HL-60 (cell line): ENCODE measurements at regions not wholly inside any gene's neighbourhood (a gene's known extent, or its start where the extent isn't known, plus 50 kb on each side); places are given as distances from the start of the nearest gene placed in this dataset.

Experiments used
- CTCF ChIP-seq: IDR thresholded peaks from one replicate; pipeline ENCODE4 v1.5.1; 2011; ENCODE audit warnings: low read length, control low read depth, inconsistent platforms; ENCODE audit not compliant: insufficient read depth
- GABPA ChIP-seq: IDR thresholded peaks from 2 replicates; pipeline ENCODE4 v1.6.1; 2012; ENCODE audit warnings: low read depth
- POLR2AphosphoS5 ChIP-seq: IDR thresholded peaks from 2 replicates; pipeline ENCODE4 v1.6.1; 2012; ENCODE audit warnings: low read depth
- SPI1 ChIP-seq: IDR thresholded peaks from 2 replicates; pipeline ENCODE4 v1.6.1; 2012; ENCODE audit warnings: low read depth, mild to moderate bottlenecking, borderline replicate concordance
- TF ChIP-seq, protein P1 (sequence below): IDR thresholded peaks from 2 replicates; pipeline ENCODE4 v1.6.1; 2012; ENCODE audit warnings: low read depth; ENCODE audit not compliant: insufficient replicate concordance

DNA sequence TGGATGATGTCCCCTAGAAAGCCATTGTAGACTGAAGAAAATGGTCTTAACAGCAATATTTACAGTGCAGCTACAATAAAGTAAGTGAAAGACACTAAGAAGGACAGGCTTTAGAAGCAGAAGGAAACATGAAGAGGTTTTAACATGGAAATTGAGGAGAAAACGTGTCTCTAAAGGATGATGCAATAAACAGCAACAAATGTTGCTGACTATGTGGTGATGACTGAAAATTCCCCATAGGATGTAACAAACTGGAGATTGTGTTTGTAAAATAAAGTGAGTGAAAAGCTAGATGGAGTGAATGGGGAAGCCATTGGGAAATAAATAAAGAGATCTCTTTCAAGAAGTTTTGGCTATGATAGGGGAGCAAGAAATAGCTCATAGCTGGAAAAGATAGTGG, 186.7 kb upstream of the IPO5 start:
- TF ChIP-seq POLR2AphosphoS5 (no peak), CTCF (no peak), GABPA (no peak), SPI1 (no peak)
- TF ChIP-seq, protein P1, sequence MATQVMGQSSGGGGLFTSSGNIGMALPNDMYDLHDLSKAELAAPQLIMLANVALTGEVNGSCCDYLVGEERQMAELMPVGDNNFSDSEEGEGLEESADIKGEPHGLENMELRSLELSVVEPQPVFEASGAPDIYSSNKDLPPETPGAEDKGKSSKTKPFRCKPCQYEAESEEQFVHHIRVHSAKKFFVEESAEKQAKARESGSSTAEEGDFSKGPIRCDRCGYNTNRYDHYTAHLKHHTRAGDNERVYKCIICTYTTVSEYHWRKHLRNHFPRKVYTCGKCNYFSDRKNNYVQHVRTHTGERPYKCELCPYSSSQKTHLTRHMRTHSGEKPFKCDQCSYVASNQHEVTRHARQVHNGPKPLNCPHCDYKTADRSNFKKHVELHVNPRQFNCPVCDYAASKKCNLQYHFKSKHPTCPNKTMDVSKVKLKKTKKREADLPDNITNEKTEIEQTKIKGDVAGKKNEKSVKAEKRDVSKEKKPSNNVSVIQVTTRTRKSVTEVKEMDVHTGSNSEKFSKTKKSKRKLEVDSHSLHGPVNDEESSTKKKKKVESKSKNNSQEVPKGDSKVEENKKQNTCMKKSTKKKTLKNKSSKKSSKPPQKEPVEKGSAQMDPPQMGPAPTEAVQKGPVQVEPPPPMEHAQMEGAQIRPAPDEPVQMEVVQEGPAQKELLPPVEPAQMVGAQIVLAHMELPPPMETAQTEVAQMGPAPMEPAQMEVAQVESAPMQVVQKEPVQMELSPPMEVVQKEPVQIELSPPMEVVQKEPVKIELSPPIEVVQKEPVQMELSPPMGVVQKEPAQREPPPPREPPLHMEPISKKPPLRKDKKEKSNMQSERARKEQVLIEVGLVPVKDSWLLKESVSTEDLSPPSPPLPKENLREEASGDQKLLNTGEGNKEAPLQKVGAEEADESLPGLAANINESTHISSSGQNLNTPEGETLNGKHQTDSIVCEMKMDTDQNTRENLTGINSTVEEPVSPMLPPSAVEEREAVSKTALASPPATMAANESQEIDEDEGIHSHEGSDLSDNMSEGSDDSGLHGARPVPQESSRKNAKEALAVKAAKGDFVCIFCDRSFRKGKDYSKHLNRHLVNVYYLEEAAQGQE: no peak
